DMS53 (cell line): ENCODE measurements at regions not wholly inside any gene's neighbourhood (a gene's known extent, or its start where the extent isn't known, plus 50 kb on each side); places are given as distances from the start of the nearest gene placed in this dataset.
A peak's percentile ranks its signal among the peaks of the same experiment; 100 is the strongest.

Source experiments
- DNase-seq: peaks from one replicate; lab custom pipeline; 2025; lab: John Stamatoyannopoulos, UW

DNA sequence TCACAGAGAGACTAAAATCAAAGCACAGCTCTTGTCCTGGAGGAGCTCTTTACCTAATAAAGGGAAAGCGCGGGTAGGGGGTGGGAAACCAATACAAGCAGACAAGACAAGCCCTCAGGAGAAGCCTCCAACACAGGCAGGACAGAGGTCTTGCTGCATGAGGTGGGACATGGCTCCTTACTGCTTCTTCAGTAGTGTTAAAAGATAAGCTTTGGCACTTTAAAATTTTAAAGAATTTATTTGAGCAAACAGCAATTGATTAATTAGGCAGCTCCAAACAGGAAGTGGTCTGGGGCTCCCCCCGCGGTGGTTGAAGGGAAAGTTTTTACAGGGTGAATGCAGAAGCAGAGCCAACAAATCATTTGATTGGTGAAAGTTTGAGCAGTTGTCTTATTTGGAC lies 50.3 kb upstream of the MACC1 start:
- DNase-seq: no peak

GRCh38 chr7:20268824-20269223 lies 51.6 kb upstream of the MACC1 start:
- peak; percentile 78 for DNase-seq

DNA sequence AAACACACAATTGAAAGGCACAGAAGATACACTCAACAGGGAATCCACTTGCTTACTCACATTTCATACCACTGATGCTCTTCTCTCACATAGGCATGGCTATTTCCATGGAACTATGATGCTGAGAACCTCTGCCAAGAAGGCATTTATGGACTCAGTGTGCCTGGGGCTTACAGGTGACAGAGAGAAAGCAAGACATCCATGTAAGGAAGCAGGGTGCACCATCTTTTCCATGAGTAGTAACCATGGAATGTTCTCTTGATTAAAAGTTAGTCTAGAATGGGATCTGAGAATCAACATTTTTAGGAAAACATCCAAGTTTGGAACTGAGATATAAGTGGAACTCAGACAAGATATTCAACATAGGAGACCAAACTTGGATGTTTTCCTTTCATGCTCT lies 52.5 kb upstream of the MACC1 start:
- no peak for DNase-seq

- DNase-seq: no peak
Measured at GRCh38 chr7:20270371-20270770, 53.2 kb upstream of the MACC1 start.

DNA sequence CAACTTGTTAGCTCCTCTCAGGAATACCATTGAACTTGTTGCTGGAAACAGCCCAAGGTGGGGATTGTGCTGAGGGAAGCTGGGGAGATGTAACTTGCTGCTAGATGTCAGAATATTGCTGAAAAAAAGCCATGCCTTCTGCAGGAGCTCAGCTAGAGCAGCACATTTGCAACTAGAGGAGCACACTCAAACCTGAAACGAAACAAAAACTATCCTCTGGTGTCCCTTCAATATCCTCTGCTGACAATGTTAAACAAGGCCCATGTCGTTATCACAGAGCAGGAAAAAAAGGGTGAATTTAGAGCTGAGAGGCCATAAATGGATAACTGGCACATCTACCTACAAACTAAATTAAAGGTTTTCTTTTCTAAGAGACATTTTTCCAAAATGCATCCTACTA lies 53.7 kb upstream of the MACC1 start:
- DNase-seq: peak; percentile 64

GRCh38 chr7:20275637-20276036 lies 55.1 kb upstream of the ITGB8 start:
- no peak for DNase-seq

GRCh38 chr7:20276705-20277472 lies 53.8 kb upstream of the ITGB8 start:
- DNase-seq: no peak

DNA sequence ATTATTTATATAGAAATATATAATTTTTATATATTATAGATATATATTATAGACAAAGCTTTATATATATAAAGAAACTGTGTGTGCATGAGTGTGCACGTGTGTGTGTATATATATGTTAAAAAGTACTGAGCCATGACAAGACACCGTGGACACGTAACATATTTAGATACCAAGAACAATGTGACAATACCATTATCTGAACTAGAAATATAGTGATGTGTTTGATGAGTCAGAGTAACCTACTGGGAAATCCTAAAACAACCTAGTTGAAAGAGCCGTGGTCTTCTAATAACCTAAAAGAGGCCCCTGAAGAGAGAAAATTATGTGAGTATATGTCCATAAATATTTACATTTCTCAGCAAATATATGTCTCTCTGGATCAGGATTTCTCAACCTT lies 50.7 kb upstream of the ITGB8 start:
- peak; percentile 87 for DNase-seq

DNA sequence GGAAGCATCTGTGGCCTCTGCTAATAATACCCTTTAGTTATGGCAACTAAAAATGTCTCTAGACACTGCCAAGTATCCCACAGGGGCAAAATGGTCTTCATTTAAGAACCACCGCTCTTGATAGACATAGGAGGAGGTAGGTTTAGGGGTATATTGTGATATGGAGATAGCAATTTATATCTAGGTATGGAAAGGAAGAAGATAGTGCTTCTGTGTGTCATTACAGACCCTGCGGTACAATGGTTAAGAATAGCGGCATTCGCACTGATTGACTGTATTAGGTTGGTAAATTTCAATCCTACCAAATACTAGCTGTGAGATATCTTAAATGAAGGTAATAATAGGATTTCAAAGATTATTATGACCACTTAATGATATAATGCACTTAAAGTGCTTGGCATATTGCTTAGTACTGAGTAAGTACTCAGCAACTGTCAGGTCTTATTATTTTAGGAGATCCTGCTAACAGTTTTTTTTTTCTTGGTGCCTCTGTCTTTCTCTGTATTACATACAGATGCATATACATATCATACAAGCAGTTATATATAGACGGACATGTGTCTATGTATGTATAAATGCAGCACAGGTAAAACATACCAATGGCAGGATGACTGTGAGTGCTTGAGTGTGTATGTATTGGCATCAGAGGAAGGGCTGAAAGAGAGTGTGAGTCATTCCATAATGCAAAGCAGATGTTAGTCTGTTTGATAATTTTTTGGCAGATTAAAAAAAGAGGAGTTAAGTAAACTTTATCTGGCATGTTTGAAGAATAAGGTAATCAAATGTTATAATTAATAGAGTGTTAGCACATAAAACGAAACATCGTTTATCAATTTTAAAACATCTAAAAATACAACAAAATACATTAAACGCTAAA lies 50.0 kb upstream of the ITGB8 start:
- peak; percentile 96 for DNase-seq
